CD4-positive, alpha-beta memory T cell (primary cell): ENCODE measurements at regions not wholly inside any gene's neighbourhood (a gene's known extent, or its start where the extent isn't known, plus 50 kb on each side); places are given as distances from the start of the nearest gene placed in this dataset.

ENCODE experiments used
- CTCF ChIA-PET: fragments of 350-600 bp; sonication (Branson Sonifier 250); formaldehyde crosslinking; loops from one replicate; lab custom pipeline; 2021; ENCODE audit warnings: inconsistent platforms; ENCODE audit not compliant: partially characterized antibody; lab: Charles Lee
- POLR2A ChIA-PET: fragments of 350-600 bp; sonication (Branson Sonifier 250); formaldehyde crosslinking; loops from one replicate; lab custom pipeline; 2021; ENCODE audit not compliant: partially characterized antibody; lab: Charles Lee
- DNase-seq, 5 donors: peaks; one replicate each; pipeline versions ENCODE4 v3.0.0 to v3.0.0-alpha.2; 2020 to 2022; ENCODE audit warnings: mixed read lengths in 1 of 5
- H3K27ac ChIP-seq: one replicate; pipeline ENCODE4 v1.7.0; 2013; ENCODE audit warnings: low read depth, low read length
- H3K27me3 ChIP-seq: 2 replicates; pipeline ENCODE4 v1.7.0; 2013; ENCODE audit warnings: mild to moderate bottlenecking, low read length, moderate library complexity; ENCODE audit not compliant: insufficient read depth
- H3K36me3 ChIP-seq: 2 replicates; pipeline ENCODE4 v1.7.0; 2013; ENCODE audit warnings: mild to moderate bottlenecking, low read length, moderate library complexity; ENCODE audit not compliant: insufficient read depth
- H3K4me1 ChIP-seq: 2 replicates; pipeline ENCODE4 v1.7.0; 2013; ENCODE audit warnings: mild to moderate bottlenecking, low read length, moderate library complexity; ENCODE audit not compliant: insufficient read depth
- H3K4me3 ChIP-seq, 2 donors: one replicate each; pipeline ENCODE4 v1.7.0; 2013; ENCODE audit warnings: low read length in 2 of 2, mild to moderate bottlenecking in 1 of 2
- H3K9me3 ChIP-seq, 2 donors: one replicate each; pipeline ENCODE4 v1.7.0; 2013; ENCODE audit warnings: low read length in 2 of 2, control low read depth in 1 of 2; ENCODE audit not compliant: control insufficient read depth in 1 of 2
- H3K27ac Mint-ChIP-seq, 7 donors: one replicate each; pipeline ENCODE4 v1.8.0; 2020 to 2021; ENCODE audit warnings: mixed read lengths in 7 of 7, mild to moderate bottlenecking in 6 of 7, inconsistent platforms in 3 of 7, moderate library complexity in 3 of 7
- H3K27me3 Mint-ChIP-seq, 2 donors: one replicate each; pipeline ENCODE4 v1.8.0; 2020 to 2021; ENCODE audit warnings: mixed read lengths in 2 of 2
- H3K36me3 Mint-ChIP-seq, 2 donors: one replicate each; pipeline ENCODE4 v1.8.0; 2020 to 2021; ENCODE audit warnings: mixed read lengths in 2 of 2, inconsistent platforms in 1 of 2, mild to moderate bottlenecking in 1 of 2
- H3K4me1 Mint-ChIP-seq, 4 donors: one replicate each; pipeline ENCODE4 v1.8.0; 2020 to 2021; ENCODE audit warnings: mixed read lengths in 4 of 4, mild to moderate bottlenecking in 1 of 4
- H3K4me3 Mint-ChIP-seq, 8 donors: one replicate each; pipeline ENCODE4 v1.8.0; 2020 to 2021; ENCODE audit warnings: mixed read lengths in 8 of 8, mild to moderate bottlenecking in 7 of 8, moderate library complexity in 6 of 8, inconsistent platforms in 3 of 8
- H3K9me3 Mint-ChIP-seq, 8 donors: one replicate each; pipeline ENCODE4 v1.8.0; 2020 to 2021; ENCODE audit warnings: mixed read lengths in 8 of 8, mild to moderate bottlenecking in 5 of 8, inconsistent platforms in 3 of 8, moderate library complexity in 1 of 8
- intact Hi-C: fragments of 100-400 bp; cut with micrococcal nuclease; formaldehyde crosslinking; loops from one replicate; pipeline ENCODE4 v1.15.1; 2023

- Histone ChIP-seq H3K4me3 (no peak overlapping the region), H3K9me3 (no peaks in the 10 kb centered on the region), H3K4me1 (peaks cover 17% of the 10 kb centered on the region), H3K27ac (no peak overlapping the region), H3K27me3 (no peaks in the 10 kb centered on the region), H3K36me3 (no peaks in the 10 kb centered on the region)
- ChIA-PET CTCF (interaction anchor here (0.7 to 6.5 kb wide), 7 partner anchors 7 to 684 kb away, joined by 3 to 52 read pairs (median 5); no protein-coding TSS in a partner anchor), POLR2A (no interaction called here)
- Mint-ChIP-seq H3K4me3 (no peak overlapping the region), H3K9me3 (no peaks in the 10 kb centered on the region), H3K27me3 (no peaks in the 10 kb centered on the region), H3K36me3 (peaks cover 4 to 6% of the 10 kb centered on the region in 2 donors), H3K27ac (no peak overlapping the region), H3K4me1 (peaks cover 16 to 26% (median 17%) of the 10 kb centered on the region in 4 donors)
- no peak for DNase-seq
- intact Hi-C loops: no loop called here
Measured at GRCh38 chr1:173427146-173428054, 49.7 kb upstream of the PRDX6 start.
